Endodermal cell (in vitro differentiated cells): ENCODE measurements at regions not wholly inside any gene's neighbourhood (a gene's known extent, or its start where the extent isn't known, plus 50 kb on each side); places are given as distances from the start of the nearest gene placed in this dataset.
A peak's percentile ranks its signal among the peaks of the same experiment; 100 is the strongest.

Experiments
- DNase-seq: peaks from one replicate; pipeline ENCODE4 v3.0.0-alpha.2; 2017
- H3K27ac ChIP-seq: 2 replicates; pipeline ENCODE4 v1.5.1; 2013; ENCODE audit warnings: mild to moderate bottlenecking, low read depth, low read length, moderate library complexity
- H3K27me3 ChIP-seq: 2 replicates; pipeline ENCODE4 v1.6.1; 2013; ENCODE audit warnings: mild to moderate bottlenecking, low read length, moderate library complexity; ENCODE audit not compliant: insufficient read depth, control insufficient read depth, poor library complexity, severe bottlenecking
- H3K36me3 ChIP-seq: 2 replicates; pipeline ENCODE4 v1.7.0; 2013; ENCODE audit warnings: mild to moderate bottlenecking, low read length, moderate library complexity; ENCODE audit not compliant: control insufficient read depth, insufficient read depth
- H3K4me1 ChIP-seq: one replicate; pipeline ENCODE4 v1.7.0; 2013; ENCODE audit warnings: low read length; ENCODE audit not compliant: control insufficient read depth, insufficient read depth
- H3K4me3 ChIP-seq: 2 replicates; pipeline ENCODE4 v1.5.1; 2013; ENCODE audit warnings: mild to moderate bottlenecking, low read length, moderate library complexity
- H3K9ac ChIP-seq: 2 replicates; pipeline ENCODE4 v1.6.1; 2013; ENCODE audit warnings: mild to moderate bottlenecking, low read length, moderate library complexity; ENCODE audit not compliant: poor library complexity, severe bottlenecking; ENCODE audit errors: extremely low read depth
- H3K9me3 ChIP-seq: 2 replicates; pipeline ENCODE4 v1.6.1; 2013; ENCODE audit warnings: mild to moderate bottlenecking, low read length, moderate library complexity; ENCODE audit not compliant: control insufficient read depth
- H3K27ac Mint-ChIP-seq: 2 replicates; pipeline ENCODE4 v1.8.0; 2020; ENCODE audit warnings: mixed read lengths
- H3K27me3 Mint-ChIP-seq: 2 replicates; pipeline ENCODE4 v1.8.0; 2021; ENCODE audit warnings: mild to moderate bottlenecking, mixed read lengths; ENCODE audit not compliant: insufficient read depth
- H3K36me3 Mint-ChIP-seq: 2 replicates; pipeline ENCODE4 v1.8.0; 2020; ENCODE audit warnings: low read depth, mixed read lengths
- H3K4me1 Mint-ChIP-seq: 2 replicates; pipeline ENCODE4 v1.8.0; 2020; ENCODE audit warnings: mixed read lengths
- H3K4me3 Mint-ChIP-seq: 2 replicates; pipeline ENCODE4 v1.8.0; 2020; ENCODE audit warnings: mild to moderate bottlenecking, moderate library complexity, mixed read lengths
- H3K9me3 Mint-ChIP-seq: 2 replicates; pipeline ENCODE4 v1.8.0; 2020; ENCODE audit warnings: mild to moderate bottlenecking, mixed read lengths
- WGBS, 2 experiments: methylation state at CpG; one replicate each; pipeline versions ENCODE4 v1.1.5 to v1.1.7; 2013; ENCODE audit warnings: missing lambda C conversion rate in 2 of 2, mixed read lengths in 1 of 2; ENCODE audit not compliant: insufficient coverage in 1 of 2, insufficient read length in 1 of 2; 5-methylcytosine and 5-hydroxymethylcytosine counted together
- TF ChIP-seq, protein P1 (sequence below): fragments of 200-600 bp; sonication (generic); conservative IDR thresholded peaks from 2 replicates; pipeline ENCODE4 v1.5.0; 2021; ENCODE audit warnings: antibody characterized with exemption, mild to moderate bottlenecking

DNA sequence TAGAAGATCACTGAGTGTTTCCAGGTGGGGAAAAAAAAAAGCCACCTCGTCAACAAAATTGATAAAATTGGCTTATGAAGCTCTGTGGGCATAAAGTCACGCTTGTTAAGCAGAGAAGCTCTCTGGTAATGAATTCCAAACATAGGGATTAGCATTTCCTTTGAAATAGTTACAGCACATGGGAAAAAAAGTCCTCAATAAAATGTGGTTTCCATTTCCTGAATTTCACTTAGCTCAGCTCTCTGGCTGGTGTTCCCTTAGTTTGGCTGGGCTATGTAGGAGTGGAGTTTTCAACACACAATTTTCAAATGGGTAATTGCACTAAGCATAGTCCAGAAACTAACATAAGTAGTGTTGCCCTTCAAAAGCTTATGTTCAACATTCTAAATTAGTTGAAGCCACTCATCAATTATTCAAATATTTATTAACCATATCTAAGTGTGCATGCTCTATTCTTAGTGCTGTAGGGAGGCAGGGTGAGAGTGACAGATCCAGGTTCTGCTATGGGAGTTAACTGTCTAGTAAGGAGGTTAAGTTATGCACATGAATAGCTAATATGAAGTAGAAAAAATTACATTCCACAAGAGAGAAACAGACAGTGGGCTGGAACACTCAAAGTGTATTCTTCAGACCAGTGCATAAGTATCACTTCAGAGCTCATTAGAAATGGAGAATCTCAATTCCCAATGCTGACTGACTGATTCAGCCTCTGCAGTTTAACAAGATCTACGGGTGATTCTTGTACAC, 445.7 kb downstream of the SMARCA1 start:
- Histone ChIP-seq H3K4me1 (no peaks in the 10 kb centered on the region), H3K36me3 (no peaks in the 10 kb centered on the region), H3K27me3 (no peaks in the 10 kb centered on the region), H3K4me3 (no peak overlapping the region), H3K9me3 (peaks cover 20% of the 10 kb centered on the region), H3K9ac (no peak overlapping the region), H3K27ac (no peak overlapping the region)
- H3K4me1 Mint-ChIP-seq, result peaks cover 24% of the 10 kb centered on the region
- H3K27ac Mint-ChIP-seq, result no peak overlapping the region
- WGBS, 2 experiments, result 96% methylated on average over 2 of the region's 3 CpGs; no CpG with 5 or more reads in 1 of the 2 experiments
- TF ChIP-seq, protein P1, sequence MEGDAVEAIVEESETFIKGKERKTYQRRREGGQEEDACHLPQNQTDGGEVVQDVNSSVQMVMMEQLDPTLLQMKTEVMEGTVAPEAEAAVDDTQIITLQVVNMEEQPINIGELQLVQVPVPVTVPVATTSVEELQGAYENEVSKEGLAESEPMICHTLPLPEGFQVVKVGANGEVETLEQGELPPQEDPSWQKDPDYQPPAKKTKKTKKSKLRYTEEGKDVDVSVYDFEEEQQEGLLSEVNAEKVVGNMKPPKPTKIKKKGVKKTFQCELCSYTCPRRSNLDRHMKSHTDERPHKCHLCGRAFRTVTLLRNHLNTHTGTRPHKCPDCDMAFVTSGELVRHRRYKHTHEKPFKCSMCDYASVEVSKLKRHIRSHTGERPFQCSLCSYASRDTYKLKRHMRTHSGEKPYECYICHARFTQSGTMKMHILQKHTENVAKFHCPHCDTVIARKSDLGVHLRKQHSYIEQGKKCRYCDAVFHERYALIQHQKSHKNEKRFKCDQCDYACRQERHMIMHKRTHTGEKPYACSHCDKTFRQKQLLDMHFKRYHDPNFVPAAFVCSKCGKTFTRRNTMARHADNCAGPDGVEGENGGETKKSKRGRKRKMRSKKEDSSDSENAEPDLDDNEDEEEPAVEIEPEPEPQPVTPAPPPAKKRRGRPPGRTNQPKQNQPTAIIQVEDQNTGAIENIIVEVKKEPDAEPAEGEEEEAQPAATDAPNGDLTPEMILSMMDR, result no peak
- peaks cover 20% of the 10 kb centered on the region for H3K9me3 Mint-ChIP-seq
- H3K36me3 Mint-ChIP-seq, result peaks cover 16% of the 10 kb centered on the region
- no peak for DNase-seq
- no peak overlapping the region for H3K4me3 Mint-ChIP-seq
- H3K27me3 Mint-ChIP-seq, result no peaks in the 10 kb centered on the region

DNA sequence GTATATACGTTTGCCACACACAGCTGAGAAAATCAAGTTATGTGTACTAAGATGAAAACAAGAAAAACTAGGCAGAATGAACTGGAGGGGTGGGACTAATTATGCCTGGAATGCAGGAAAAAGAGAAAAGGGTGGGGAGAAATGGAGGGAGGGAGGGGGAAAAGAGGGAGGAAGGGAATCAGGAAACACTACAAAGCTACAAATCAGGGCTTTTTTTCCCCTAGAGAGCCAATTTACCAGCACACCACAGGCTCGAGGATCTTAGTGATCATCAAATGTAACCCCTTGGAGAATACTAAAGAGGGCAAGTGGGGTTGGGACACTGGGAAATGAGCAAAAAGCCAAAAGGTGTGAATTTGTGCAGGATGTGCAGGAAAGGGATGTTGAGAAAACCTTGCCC, 451.9 kb downstream of the SMARCA1 start:
- no peaks in the 10 kb centered on the region for H3K27me3 ChIP-seq
- H3K9me3 ChIP-seq, result no peaks in the 10 kb centered on the region
- Mint-ChIP-seq H3K27ac (no peak overlapping the region), H3K4me3 (no peak overlapping the region), H3K36me3 (no peaks in the 10 kb centered on the region), H3K27me3 (no peaks in the 10 kb centered on the region), H3K4me1 (peaks cover 28% of the 10 kb centered on the region), H3K9me3 (no peaks in the 10 kb centered on the region)
- DNase-seq, result peak; percentile 46
- H3K9ac ChIP-seq, result no peak overlapping the region
- no peaks in the 10 kb centered on the region for H3K36me3 ChIP-seq
- no peak overlapping the region for H3K4me3 ChIP-seq
- H3K4me1 ChIP-seq, result no peaks in the 10 kb centered on the region
- TF ChIP-seq, protein P1, result no peak
- no peak overlapping the region for H3K27ac ChIP-seq
- 31% methylated on average over 2 of the region's 2 CpGs; no CpG with 5 or more reads in 1 of the 2 experiments for WGBS, 2 experiments

- peaks cover 9% of the 10 kb centered on the region for H3K4me1 Mint-ChIP-seq
- no peak overlapping the region for H3K27ac Mint-ChIP-seq
Measured at GRCh38 chrX:129065895-129066294, 457.4 kb downstream of the SMARCA1 start.

More at GRCh38 chrX:129065895-129066294, 457.4 kb downstream of the SMARCA1 start:
- WGBS, 2 experiments, result no CpG with 5 or more reads among the region's 1 CpG
- Histone ChIP-seq H3K27me3 (no peaks in the 10 kb centered on the region), H3K27ac (no peak overlapping the region), H3K4me3 (no peak overlapping the region), H3K36me3 (no peaks in the 10 kb centered on the region), H3K9ac (no peak overlapping the region), H3K9me3 (no peaks in the 10 kb centered on the region), H3K4me1 (no peaks in the 10 kb centered on the region)
- H3K27me3 Mint-ChIP-seq, result no peaks in the 10 kb centered on the region
- no peak for DNase-seq
- H3K9me3 Mint-ChIP-seq, result peaks cover 2% of the 10 kb centered on the region
- no peaks in the 10 kb centered on the region for H3K36me3 Mint-ChIP-seq
- H3K4me3 Mint-ChIP-seq, result no peak overlapping the region
- TF ChIP-seq, protein P1, result no peak
